ENCODE measurements at regions not wholly inside any gene's neighbourhood (a gene's known extent, or its start where the extent isn't known, plus 50 kb on each side); places are given as distances from the start of the nearest gene placed in this dataset.
A peak's percentile ranks its signal among the peaks of the same experiment; 100 is the strongest.

DNA sequence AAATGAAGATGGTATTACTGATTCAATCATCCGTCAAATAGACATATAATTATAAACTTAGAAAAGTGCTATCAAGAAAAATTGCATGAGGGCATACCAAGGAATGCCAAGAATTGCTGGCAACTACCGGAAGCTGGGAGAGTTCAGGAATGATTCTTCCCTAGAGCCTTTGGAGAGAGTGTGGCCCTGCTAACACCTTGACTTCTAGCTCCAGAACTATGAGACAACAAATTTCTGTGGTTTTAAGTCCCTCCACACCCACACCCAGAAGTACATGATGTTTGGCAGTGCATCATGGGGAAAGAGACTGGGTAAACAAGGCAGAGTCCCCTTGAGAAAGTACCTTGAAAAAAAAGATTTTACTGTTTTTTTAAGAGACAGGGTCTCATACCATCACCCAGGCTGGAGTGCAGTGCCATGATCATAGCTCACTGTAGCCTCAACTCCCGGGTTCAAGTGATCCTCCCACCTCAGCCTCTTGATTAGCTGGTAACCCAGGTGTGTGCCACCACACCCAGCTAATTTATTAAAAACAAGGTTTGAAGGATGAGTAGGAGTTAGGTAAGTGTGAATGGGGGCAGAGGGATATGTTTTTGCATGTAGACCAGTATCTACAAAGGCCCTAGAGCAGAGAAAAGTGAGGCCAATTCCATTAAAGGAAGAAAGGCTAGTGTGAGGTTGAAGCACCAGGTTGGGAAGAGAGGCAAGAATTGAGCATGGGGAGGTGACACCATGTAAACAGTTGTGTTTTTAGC, 53.1 kb downstream of the GSX2 start:
- DNase-seq = peak; percentile 94

DNA sequence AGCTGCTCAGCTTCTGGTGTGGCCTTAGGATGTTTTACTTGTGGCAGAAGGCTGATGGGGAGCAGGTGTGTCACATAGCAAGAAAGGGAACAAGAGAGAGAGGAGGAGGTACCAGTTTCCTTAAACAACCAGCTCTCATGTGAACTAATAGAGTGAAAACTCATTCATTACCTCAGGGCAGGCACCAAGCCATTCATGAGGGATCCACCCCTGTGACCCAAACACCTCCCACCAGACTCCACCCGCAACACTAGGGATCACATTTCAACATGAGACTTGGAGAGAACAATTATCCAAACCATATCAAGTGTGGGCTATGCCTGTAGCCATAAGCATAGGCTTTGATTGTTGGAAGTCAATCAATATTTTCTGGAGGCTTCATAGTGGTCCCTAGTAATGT, 56.0 kb downstream of the GSX2 start:
- DNase-seq = no peak

DNA sequence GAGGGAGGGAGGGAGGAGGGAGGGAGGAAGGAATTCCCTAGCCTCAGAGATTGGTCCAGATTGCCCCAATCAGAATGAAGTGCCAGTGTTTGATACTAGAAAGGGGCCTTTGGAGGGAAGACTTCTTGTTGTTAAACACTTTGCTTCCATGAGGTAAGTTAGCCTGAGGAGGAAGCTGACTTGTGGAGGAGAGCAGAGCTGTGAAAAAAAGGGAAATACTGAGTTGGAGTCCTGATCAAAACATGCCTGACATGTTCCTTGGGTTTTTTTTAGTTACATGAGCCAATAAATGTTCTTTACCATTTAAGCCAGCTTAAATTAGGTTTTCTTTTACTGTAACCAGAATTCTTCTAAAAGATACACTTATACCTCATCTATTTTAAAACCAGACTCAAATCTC, 57.6 kb downstream of the GSX2 start:
- no peak for DNase-seq

DNA sequence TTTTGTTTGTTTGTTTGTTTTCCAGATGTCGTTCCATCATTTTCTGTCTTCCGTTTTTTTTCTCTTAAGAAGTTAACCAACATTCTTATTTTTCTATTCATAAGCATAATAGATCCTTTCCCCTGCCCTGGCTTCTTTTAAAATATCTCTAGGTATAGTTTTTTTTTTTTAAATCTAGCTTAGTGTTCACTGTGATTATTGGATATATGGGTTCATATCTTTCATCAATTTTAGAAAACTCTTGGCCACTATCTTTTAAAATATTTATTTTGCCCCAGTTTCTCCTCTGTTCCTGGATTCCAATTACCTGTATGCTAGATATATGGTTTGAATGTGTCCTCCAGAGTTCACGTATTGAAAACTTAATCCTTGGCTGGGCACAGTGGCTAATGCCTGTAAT, 59.6 kb downstream of the GSX2 start:
- DNase-seq = no peak

DNA sequence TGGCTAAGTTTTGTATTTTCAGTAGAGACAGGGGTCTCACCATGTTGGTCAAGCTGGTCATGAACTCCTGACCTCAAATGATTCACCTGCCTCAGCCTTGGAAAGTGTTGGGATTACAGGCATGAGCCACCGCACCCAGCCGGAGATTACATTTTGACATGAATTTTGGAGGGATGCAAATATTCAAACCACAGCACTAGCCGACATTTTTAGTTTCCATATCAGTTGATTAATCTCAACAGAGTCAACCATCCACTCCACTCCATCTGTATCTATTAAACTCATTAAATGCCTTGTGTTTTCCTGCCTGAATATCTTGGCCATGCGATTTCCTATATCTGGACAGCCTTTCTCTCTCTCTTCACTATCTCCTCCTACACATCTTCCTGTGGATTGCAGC, 64.1 kb upstream of the PDGFRA start:
- no peak for DNase-seq

DNA sequence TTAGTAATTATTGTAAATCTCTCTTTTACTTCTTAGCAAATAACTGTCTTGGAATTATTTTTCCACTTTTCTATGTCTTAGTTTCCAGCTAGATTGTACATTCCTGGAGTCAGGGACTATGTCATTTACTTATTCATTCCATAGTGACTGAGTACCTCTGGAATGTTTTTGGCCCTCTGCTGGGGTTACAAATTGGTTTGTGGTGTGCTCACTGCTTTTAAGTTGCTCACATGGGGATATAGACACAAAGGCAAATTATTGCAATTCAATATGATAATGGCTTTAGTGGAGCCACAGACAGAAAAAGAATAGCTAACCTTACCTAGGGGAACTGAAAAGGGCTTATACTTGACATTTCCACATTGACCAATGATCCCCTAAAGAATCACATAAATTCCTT, 63.7 kb upstream of the PDGFRA start:
- DNase-seq = peak; percentile 97

DNA sequence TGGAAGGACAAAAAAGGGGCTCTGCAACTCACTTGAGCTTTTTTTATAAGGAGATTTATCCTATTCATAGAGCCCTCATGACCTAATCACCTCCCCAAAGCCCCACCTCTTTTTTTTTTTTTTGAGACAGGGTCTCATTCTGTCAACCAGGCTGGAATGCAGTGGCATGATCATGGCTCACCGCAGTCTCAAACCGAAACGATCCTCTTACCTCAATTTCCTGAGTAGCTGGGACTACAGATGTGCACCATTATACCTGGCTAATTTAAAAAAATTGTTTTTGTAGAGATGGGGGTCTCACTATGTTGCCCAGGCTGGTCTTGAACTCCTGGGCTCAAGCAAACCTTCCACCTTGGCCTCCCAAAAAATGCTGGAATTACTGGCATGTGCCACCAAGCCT, 61.6 kb upstream of the PDGFRA start:
- no peak for DNase-seq

DNA sequence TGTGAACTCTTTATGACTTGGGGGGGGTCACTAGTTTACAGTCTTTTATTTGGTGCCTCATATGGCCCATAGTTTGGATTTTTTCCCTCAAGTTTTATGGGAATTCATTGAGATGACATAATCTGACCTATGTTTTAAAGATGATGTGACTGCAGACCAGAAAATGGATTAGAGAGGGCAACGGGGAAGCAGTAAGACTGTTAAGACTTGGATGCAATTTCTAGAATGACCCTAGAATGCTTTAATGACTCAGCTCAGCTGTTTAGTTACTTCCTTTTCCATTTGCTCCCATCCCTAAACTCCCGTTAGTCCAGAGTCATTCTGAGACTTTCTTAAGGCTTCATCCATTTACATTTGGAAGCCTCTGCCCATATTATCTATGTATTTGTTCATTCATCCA, 59.9 kb upstream of the PDGFRA start:
- DNase-seq = no peak

DNA sequence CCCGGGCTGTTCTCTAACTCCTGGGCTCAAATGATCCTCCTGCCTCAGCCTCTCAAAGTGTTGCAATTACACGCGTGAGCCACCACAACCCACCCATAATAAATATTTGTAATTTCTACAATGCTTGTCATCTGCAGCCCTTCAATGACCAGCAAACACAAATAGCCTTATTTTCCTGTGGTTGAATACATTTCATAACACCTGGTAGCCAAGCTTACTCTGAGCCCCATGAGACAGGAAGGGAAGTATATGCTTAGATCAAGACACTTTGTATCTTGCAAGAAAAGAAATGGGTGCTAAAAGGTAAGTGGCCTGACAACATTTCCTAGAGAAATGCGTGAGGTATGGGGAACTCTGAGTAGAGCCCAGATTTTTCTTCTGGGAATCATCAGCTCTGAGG, 56.9 kb upstream of the PDGFRA start:
- no peak for DNase-seq

DNA sequence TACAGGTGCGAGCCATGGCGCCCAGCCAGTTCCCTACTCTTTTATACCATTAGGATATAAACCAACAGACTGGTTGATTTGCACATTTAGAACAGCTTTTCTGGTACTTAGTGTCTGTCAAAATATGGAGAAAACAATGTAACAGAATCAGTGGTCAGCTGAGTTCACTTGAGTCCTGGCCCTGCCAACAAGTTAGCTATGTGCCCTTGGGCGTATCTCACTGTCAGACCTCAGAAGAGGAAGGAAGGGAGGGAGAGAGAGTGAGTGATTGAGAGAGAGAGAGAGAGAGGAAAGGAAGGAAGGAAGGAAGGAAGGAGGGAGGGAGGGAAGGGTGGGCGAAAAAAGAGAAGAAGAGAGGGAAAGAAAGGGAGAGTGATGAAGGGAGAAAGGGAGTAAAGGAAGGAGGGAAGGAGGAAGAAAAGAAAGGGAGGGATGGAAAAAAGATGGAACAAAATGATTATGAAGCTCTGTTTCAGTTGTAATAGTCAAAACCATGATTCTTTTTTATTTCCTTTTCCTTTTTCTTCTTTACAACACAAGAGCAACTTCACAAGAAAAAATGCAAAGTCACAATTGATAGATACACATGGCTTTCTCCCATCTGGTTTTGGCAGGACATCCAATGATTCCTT, 55.7 kb upstream of the PDGFRA start:
- no peak for DNase-seq

DNA sequence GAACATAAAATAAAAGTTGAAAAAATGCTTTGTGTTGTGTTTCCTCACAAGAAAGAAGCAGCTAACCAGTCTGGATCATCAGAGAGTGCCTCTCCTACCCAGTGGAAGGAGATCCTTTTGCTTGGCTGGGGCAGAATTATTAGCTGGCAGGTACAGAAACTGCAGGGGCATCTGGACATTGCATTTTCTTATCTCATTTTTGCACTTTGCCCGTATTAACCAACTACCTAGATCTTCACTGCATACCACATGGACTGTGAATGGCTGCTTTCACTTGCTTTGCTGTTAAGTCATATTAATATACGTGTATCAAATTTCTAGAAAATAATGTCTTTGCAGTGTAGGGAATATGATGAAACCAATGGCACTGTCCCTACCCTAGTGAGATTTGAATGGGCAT, 52.9 kb upstream of the PDGFRA start:
- no peak for DNase-seq

Measured in kidney glomerular epithelial cell (primary cell).